ENCODE measurements at regions not wholly inside any gene's neighbourhood (a gene's known extent, or its start where the extent isn't known, plus 50 kb on each side); places are given as distances from the start of the nearest gene placed in this dataset.

- TF ChIP-seq RBFOX2 (IDR thresholded peaks at IDR 0.05; ENCODE audit: low read depth, low read length) (no peak), SRSF1 (IDR thresholded peaks at IDR 0.05; ENCODE audit: low read depth, low read length) (no peak), XRCC5 (IDR thresholded peaks at IDR 0.05; ENCODE audit: low read depth, low read length) (no peak), ZNF436 (CRISPR knock-in tag; IDR thresholded peaks at IDR 0.05) (no peak), USF1 (CRISPR knock-in tag; IDR thresholded peaks at IDR 0.05) (no peak), ZNF668 (CRISPR knock-in tag; IDR thresholded peaks at IDR 0.05) (no peak), ZNF561 (CRISPR knock-in tag; conservative IDR thresholded peaks at IDR 0.05) (no peak), HDAC6 (IDR thresholded peaks at IDR 0.05; ENCODE audit: low read depth, low read length) (no peak), HOXB6 (CRISPR knock-in tag; IDR thresholded peaks at IDR 0.05; ENCODE audit: borderline replicate concordance) (no peak), CCAR2 (IDR thresholded peaks at IDR 0.05; ENCODE audit: low read depth, low read length) (no peak), NRF1 (conservative IDR thresholded peaks at IDR 0.05 in 1 of 2, IDR thresholded peaks at IDR 0.05 in 1 of 2) (no peak), CHD2 (IDR thresholded peaks at IDR 0.05; ENCODE audit: low read depth, low read length) (no peak), GABPB1 (CRISPR knock-in tag; IDR thresholded peaks at IDR 0.05) (no peak), FOS (IDR thresholded peaks at IDR 0.05; ENCODE audit: extremely low read depth, insufficient read length) (no peak), FOXM1 (IDR thresholded peaks at IDR 0.05; ENCODE audit: low read depth) (peak; percentile 22; the same call in 1 of the 2 replicates), FOXM1 (CRISPR knock-in tag; IDR thresholded peaks at IDR 0.05; ENCODE audit: low read depth) (no peak), SMAD3 (CRISPR knock-in tag; conservative IDR thresholded peaks at IDR 0.05) (no peak), NCOR1 (IDR thresholded peaks at IDR 0.05) (peak; percentile 46; the same call in 1 of the 2 replicates), CBFA2T3 (IDR thresholded peaks at IDR 0.05) (peak; percentile 81), CHCHD3 (CRISPR knock-in tag; IDR thresholded peaks at IDR 0.05) (no peak), EP300 (IDR thresholded peaks at IDR 0.05; ENCODE audit: low read length) (peak; percentile 65; the same call in 1 of the 2 replicates), ZNF239 (CRISPR knock-in tag; IDR thresholded peaks at IDR 0.05) (no peak), HINFP (tag; conservative IDR thresholded peaks at IDR 0.05; ENCODE audit: low read depth) (no peak), E2F1 (CRISPR knock-in tag; IDR thresholded peaks at IDR 0.05) (no peak), TEAD4 (IDR thresholded peaks at IDR 0.05; ENCODE audit: low read length) (peak; percentile 79), TEAD4 (CRISPR knock-in tag; IDR thresholded peaks at IDR 0.05; ENCODE audit: borderline replicate concordance) (no peak), RBM34 (IDR thresholded peaks at IDR 0.05; ENCODE audit: borderline replicate concordance, insufficient read depth, low read length) (no peak), DIDO1 (tag; IDR thresholded peaks at IDR 0.05; ENCODE audit: low read depth) (no peak), SNAPC5 (CRISPR knock-in tag; IDR thresholded peaks at IDR 0.05) (no peak), HDAC3 (IDR thresholded peaks at IDR 0.05; ENCODE audit: borderline replicate concordance, partially characterized antibody) (no peak)
These were observed 365.3 kb downstream of the QKI start (continued) for GRCh38 chr6:163779727-163780284.

Data from K562 (cell line).